NCI-H446 treated with DMSO at 0.1 percent for 48 hours (cell line): ENCODE measurements at regions not wholly inside any gene's neighbourhood (a gene's known extent, or its start where the extent isn't known, plus 50 kb on each side); places are given as distances from the start of the nearest gene placed in this dataset.

ENCODE experiments used
- DNase-seq: peaks from one replicate; lab custom pipeline; 2025; lab: John Stamatoyannopoulos, UW

DNA sequence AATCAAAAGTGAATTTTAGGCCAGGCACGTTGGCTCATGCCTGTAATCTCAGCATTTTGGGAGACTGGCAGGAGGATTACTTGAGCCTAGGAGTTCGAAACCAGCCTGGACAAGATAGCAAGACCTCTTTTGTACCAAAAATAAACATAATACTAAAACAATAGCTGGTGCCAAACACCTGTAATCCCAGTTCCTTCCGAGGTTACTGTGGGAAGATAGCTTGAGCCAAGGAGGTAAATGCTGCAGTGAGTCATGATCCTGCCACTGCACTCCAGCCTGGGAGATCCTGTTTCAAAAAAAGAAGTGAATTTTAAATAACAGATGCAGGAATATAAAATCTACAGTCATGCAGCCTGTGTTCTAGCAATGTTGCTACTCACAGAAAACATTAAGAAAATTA lies 488.3 kb downstream of the PPARGC1A start:
- no peak for DNase-seq

- no peak for DNase-seq
Measured at GRCh38 chr4:23392860-23393458, 496.9 kb downstream of the PPARGC1A start.

- no peak for DNase-seq
Measured at GRCh38 chr4:23390246-23390645, 499.6 kb downstream of the PPARGC1A start.

DNA sequence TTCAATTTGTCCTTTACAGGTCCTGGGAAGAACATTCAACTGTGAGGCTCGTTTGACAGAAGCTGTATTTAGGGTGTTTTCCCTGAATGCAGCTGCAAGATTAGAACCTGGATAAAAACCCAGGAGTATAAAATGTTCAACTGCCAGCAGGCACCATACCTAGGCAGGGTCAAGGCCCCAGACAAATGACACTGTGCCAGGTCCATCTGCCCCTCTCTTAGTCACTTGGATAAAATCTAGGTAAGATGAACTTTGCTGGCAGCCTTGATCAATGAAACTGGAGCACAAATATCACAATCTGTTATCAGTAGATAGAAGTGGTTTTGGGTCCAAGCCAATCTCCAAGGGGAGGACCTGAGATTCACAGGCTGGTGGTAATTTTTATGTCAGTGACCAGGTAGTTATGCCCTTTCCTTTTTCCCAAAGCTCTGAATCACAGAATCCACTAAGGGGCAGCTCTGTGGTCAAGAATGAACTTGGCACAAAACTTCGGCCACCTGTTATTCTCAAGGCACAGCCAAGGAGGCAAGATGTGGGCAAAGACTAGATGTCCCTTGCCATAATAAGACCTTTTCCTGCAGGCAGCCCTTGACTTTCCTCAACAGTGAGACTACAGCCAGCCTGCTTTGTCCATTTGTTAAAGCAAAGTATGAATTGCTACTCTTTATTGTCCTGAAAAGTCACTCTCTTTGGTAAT lies 501.0 kb downstream of the PPARGC1A start:
- no peak for DNase-seq

GRCh38 chr4:23388255-23388654 lies 501.6 kb downstream of the PPARGC1A start:
- no peak for DNase-seq

- no peak for DNase-seq
Measured at GRCh38 chr4:23384741-23385140, 505.1 kb downstream of the PPARGC1A start.

DNA sequence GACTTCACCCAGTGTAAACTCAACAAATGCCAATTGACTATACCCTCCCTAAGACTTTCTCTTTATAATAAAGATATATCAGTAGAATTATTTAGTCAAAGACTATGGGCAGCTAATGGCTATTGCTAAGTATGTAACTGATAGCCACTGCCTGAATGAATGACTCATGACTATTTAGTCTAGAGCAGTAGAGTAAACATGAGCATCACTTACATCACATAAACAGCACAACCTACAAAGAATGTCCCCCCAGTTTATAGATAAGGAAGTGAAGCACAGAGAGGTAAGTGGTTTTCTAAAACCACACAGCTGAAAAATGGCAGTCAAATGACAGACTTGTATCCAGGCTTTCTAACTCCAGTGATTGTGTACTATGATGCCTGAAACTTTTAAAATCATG lies 507.0 kb downstream of the PPARGC1A start:
- no peak for DNase-seq

DNA sequence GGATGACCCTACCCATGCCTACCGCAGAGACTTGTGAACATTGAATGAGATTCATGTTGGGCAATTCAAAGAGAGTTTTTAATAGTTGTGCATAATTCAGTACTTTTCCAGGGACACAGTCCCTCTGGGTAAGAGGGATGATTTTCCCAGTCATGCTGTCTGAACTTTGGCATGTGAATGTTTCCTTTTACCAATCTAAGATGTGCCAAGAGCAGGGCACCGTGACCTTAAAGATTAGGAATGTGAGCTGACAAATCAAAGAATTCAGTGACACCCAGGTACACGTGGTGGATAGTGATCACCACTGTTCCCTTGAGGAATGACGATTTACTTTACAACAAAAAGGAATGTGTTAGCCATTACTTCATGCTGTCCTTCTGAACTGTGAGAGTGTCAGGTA lies 515.6 kb downstream of the PPARGC1A start:
- DNase-seq: no peak

GRCh38 chr4:23373261-23373660 lies 516.6 kb downstream of the PPARGC1A start:
- no peak for DNase-seq

- no peak for DNase-seq
Measured at GRCh38 chr4:23371533-23371932, 518.3 kb downstream of the PPARGC1A start.

DNA sequence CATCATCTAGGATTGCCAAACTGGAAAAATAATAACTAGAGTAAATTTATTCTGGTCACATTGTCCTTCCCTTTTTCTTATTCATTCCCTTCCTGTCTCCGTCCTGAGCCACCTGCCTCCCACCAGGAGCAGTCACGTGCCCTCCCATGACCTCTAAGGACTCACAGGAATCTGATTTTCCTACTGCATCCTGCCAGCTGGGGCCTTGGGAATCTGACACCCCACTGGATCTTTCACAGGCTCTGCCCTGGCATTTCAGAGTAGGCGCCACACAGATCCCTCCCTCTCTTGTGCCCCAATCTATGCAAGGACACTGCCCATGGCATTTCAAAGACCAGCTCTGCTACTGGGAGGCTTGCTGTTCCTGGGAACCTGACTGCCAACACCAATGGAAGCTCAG lies 520.5 kb downstream of the PPARGC1A start:
- no peak for DNase-seq

DNA sequence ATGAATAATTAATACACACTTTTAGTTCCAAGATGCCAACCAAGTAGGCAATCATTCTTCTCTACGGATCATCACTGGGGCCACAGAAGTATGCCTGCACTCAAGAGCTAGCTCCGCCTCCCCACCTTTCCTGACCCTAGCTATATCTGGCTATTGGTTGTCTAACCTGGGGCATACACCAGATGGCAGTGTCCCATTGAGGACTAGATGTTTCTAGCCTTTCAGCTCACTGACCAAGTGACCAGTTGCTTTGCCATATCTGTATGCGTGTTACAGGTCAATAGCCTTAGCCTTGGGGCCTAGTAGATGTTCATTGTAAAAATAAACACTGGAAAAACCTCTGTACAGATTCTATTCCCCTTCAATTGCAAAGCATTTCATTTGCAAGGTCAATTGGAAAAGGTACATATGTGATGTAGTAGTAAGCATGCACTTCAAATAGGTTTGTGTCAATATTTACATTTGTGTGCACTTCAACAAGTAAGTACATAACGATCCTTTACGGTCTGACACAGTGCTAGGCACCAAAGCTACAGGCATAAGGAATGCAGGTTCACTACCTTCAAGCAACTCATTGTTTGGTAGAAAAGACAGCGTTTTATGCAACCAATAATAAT lies 521.7 kb downstream of the PPARGC1A start:
- no peak for DNase-seq

GRCh38 chr4:23366557-23366906 lies 523.3 kb downstream of the PPARGC1A start:
- no peak for DNase-seq

DNA sequence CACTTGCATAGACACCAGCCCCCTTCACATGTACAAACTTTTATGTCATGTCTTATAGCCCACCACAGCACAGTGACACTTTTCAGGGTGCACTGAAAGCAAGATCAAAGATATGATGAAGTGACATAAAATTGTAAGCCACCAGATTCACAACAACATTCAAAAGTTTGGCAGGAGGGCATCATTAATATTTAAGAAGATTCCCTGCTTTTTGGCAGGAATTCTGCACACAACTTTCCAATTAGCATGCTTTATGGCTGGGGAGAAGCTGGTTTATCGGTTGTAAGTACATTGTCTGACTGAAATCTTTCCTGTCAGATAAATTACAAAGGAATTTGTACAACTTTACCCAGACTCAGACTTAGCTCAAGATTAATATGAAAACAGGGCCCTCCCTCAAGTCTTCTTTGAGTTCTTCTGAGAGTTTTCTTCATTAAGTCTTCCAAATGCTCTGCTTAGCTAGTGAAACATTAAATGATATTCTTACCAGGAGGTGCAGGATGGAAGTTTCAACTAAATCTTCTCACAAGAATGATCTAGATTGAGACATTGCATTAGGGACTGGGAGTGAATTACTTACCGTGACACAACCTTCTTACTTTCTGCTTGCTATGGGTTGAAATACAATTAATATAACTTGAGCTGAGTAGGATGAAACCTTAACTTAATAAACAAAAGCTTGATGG lies 523.8 kb downstream of the PPARGC1A start:
- no peak for DNase-seq

GRCh38 chr4:23365086-23365485 lies 524.8 kb downstream of the PPARGC1A start:
- DNase-seq: no peak

DNA sequence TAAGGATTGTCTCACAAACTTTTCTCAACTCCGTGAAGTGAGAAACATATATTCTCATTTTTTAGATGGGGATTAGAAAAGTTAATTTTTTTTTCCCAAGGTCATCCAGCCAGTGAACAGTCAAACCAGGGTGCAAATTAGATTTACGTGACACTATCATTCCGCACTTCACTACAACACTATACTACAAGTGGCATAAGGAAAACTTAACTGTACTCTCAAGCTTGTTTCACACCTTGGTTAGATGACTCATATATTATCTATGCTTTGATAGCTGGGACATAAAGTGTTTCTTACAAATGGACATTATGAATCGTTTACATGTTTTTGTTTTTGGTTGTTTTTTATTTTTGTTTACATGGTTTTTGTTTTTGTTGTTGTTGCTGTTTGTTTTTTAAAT lies 525.7 kb downstream of the PPARGC1A start:
- DNase-seq: no peak

DNA sequence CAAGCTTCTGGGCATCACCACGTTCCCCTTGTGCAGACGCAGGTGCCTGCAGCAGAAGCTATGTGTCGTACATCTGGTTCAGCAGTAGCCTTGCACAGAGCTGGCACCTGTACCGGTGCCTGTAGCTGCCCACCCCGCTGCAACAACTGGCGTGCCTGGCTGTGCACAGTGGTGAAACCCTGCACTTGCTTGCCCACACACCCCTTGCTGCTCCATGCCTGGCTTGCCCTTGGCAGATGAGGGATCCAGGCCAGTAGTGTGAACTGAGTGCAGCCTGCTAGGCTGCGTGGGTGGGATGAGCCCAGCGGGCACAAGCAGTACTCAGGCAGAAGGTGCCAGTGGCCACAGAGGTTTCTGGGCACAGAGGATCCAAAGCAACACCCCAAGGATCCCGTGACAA lies 528.4 kb downstream of the PPARGC1A start:
- no peak for DNase-seq

DNA sequence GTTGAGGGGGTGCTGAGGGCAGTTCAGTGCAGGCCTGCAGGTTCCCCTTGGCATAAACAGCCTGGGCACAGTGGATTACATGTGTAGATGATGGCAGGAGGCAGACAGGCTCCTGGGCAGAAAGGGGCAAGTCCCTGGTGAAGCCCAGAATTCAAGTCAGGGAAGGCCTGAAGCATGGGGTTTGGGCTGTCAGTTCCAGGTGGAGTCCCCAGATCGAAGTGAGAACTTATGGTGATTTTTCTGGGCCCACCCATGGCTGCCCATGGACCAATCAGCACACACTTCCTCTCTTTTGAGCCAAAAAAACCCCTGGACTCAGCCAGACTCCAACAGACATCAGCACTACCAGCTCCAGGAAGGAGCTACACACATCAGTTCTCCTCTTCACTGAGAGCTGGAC lies 529.1 kb downstream of the PPARGC1A start:
- DNase-seq: no peak

- DNase-seq: no peak
Measured at GRCh38 chr4:23355258-23355657, 534.6 kb downstream of the PPARGC1A start.

- no peak for DNase-seq
Measured at GRCh38 chr4:23353200-23353599, 536.6 kb downstream of the PPARGC1A start.

GRCh38 chr4:23348789-23349498 lies 540.9 kb downstream of the PPARGC1A start:
- no peak for DNase-seq

- no peak for DNase-seq
Measured at GRCh38 chr4:23337292-23337691, 552.6 kb downstream of the PPARGC1A start.
